ENCODE measurements at regions not wholly inside any gene's neighbourhood (a gene's known extent, or its start where the extent isn't known, plus 50 kb on each side); places are given as distances from the start of the nearest gene placed in this dataset.

- H4K8ac ChIP-seq (ENCODE audit: low read depth in 2 of 2, low read length in 2 of 2) = no peak overlapping the region
- POLR2A ChIA-PET (ENCODE audit: unreplicated experiment) = no interaction called here
- H2AK5ac ChIP-seq (ENCODE audit: low read depth, low read length) = no peak overlapping the region
- TF ChIP-seq CEBPB (IDR thresholded peaks at IDR 0.05; ENCODE audit: low read depth, low read length) = no peak
- no peak overlapping the region for H3K4ac ChIP-seq (ENCODE audit: low read depth, low read length)
- CTCF ChIA-PET = no interaction called here
- intact Hi-C loops (cut with micrococcal nuclease) = no loop called here
- no peak for DNase-seq
- H3K4me3 ChIP-seq (ENCODE audit: insufficient read depth, low read depth, low read length) = no peak overlapping the region
- H3K9me3 ChIP-seq (ENCODE audit: control insufficient read depth, insufficient read depth, low read length) = no peaks in the 10 kb centered on the region
- H4K20me1 ChIP-seq (ENCODE audit: insufficient read depth, low read length) = no peaks in the 10 kb centered on the region
- no peak overlapping the region for H2AFZ ChIP-seq (replicated peaks; ENCODE audit: low read length, poor library complexity)
- H3K56ac ChIP-seq (ENCODE audit: extremely low read depth, insufficient read depth, low read length) = no peak overlapping the region
- H3K9ac ChIP-seq (ENCODE audit: low read depth, low read length) = no peak overlapping the region
- no CpG with 5 or more reads among the region's 1 CpG for WGBS, 2 experiments (ENCODE audit: extremely low coverage in 2 of 2, insufficient read length in 1 of 2)
- no peak overlapping the region for H3K23ac ChIP-seq (ENCODE audit: low read depth, low read length)
- no TSS peak for BruUV-seq (replicated peaks)
- H4K5ac ChIP-seq (ENCODE audit: low read depth, low read length) = no peak overlapping the region
- dilution Hi-C loops (cut with HindIII; ENCODE audit: low sequenced_read_pairs, unreplicated experiment) = no loop called here
- no peaks in the 10 kb centered on the region for H3K9me1 ChIP-seq (ENCODE audit: insufficient read depth, low read length)
- H3K14ac ChIP-seq (replicated peaks; ENCODE audit: low read depth, low read length) = no peak overlapping the region
- H3K36me3 ChIP-seq (ENCODE audit: control insufficient read depth, insufficient read depth, low read length) = no peaks in the 10 kb centered on the region
- H3K27me3 ChIP-seq (ENCODE audit: control insufficient read depth, insufficient read depth, low read length) = no peaks in the 10 kb centered on the region
- H2BK15ac ChIP-seq (ENCODE audit: low read depth, low read length) = no peak overlapping the region
- no peak overlapping the region for H2BK20ac ChIP-seq (ENCODE audit: low read depth, low read length)
- no peak overlapping the region for H2AK9ac ChIP-seq (replicated peaks; ENCODE audit: low read depth, low read length, poor library complexity)
- no peaks in the 10 kb centered on the region for H3K79me1 ChIP-seq (ENCODE audit: low read depth in 1 of 2, low read length in 2 of 2)
- no peak overlapping the region for H4K91ac ChIP-seq (ENCODE audit: insufficient read depth, low read depth, low read length)
- H3K4me1 ChIP-seq (ENCODE audit: control insufficient read depth, insufficient read depth, low read length) = peaks cover 2% of the 10 kb centered on the region; the same call in 1 of the 2 replicates
- in situ Hi-C loops (cut with MboI; ENCODE audit: low sequenced_read_pairs) = no loop called here
- H3K27ac ChIP-seq (ENCODE audit: insufficient read depth, low read length) = no peak overlapping the region
- no peak overlapping the region for H2BK120ac ChIP-seq (ENCODE audit: low read depth, low read length)
- no peak overlapping the region for H3K4me2 ChIP-seq (ENCODE audit: low read depth, low read length)
- H3K18ac ChIP-seq (ENCODE audit: low read depth, low read length) = no peak overlapping the region
- ATAC-seq (ENCODE audit: low read depth) = no peak
- no peak overlapping the region for H2BK5ac ChIP-seq (ENCODE audit: low read depth, low read length, poor library complexity, severe bottlenecking)
These were observed 128.6 kb upstream of the BCL6 start for GRCh38 chr3:187873843-187874242.

Data from IMR-90 (cell line).